ENCODE measurements at regions not wholly inside any gene's neighbourhood (a gene's known extent, or its start where the extent isn't known, plus 50 kb on each side); places are given as distances from the start of the nearest gene placed in this dataset.

- DNase-seq: no peak
- POLR2A ChIA-PET: no interaction called here
- Mint-ChIP-seq H3K4me3 (no peak overlapping the region), H3K4me1 (ENCODE audit: low read depth) (no peaks in the 10 kb centered on the region), H3K36me3 (ENCODE audit: low read depth) (no peaks in the 10 kb centered on the region), H3K27me3 (peaks cover 1% of the 10 kb centered on the region), H3K27ac (no peak overlapping the region), H3K9me3 (peaks cover 2% of the 10 kb centered on the region)
- CTCF ChIA-PET: no interaction called here
- ATAC-seq: no peak
- TF ChIP-seq, protein P1, sequence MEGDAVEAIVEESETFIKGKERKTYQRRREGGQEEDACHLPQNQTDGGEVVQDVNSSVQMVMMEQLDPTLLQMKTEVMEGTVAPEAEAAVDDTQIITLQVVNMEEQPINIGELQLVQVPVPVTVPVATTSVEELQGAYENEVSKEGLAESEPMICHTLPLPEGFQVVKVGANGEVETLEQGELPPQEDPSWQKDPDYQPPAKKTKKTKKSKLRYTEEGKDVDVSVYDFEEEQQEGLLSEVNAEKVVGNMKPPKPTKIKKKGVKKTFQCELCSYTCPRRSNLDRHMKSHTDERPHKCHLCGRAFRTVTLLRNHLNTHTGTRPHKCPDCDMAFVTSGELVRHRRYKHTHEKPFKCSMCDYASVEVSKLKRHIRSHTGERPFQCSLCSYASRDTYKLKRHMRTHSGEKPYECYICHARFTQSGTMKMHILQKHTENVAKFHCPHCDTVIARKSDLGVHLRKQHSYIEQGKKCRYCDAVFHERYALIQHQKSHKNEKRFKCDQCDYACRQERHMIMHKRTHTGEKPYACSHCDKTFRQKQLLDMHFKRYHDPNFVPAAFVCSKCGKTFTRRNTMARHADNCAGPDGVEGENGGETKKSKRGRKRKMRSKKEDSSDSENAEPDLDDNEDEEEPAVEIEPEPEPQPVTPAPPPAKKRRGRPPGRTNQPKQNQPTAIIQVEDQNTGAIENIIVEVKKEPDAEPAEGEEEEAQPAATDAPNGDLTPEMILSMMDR (IDR thresholded peaks at IDR 0.05): no peak
- intact Hi-C loops (cut with micrococcal nuclease): no loop called here
Measured at GRCh38 chr4:138449938-138450337, 207.8 kb upstream of the SLC7A11 start.

GRCh38 chr4:138448169-138448568 is 206.0 kb upstream of the SLC7A11 start:
- Mint-ChIP-seq H3K27me3 (peaks cover 1% of the 10 kb centered on the region), H3K27ac (no peak overlapping the region), H3K4me3 (no peak overlapping the region), H3K36me3 (ENCODE audit: low read depth) (no peaks in the 10 kb centered on the region), H3K4me1 (ENCODE audit: low read depth) (no peaks in the 10 kb centered on the region), H3K9me3 (peaks cover 3% of the 10 kb centered on the region)
- intact Hi-C loops (cut with micrococcal nuclease): no loop called here
- no peak for DNase-seq
- TF ChIP-seq, protein P1 (IDR thresholded peaks at IDR 0.05): no peak
- ATAC-seq: no peak
- ChIA-PET POLR2A (no interaction called here), CTCF (no interaction called here)

GRCh38 chr4:138446456-138446855 is 204.3 kb upstream of the SLC7A11 start:
- Mint-ChIP-seq H3K36me3 (ENCODE audit: low read depth) (no peaks in the 10 kb centered on the region), H3K27ac (no peak overlapping the region), H3K4me3 (no peak overlapping the region), H3K9me3 (peaks cover 4% of the 10 kb centered on the region), H3K4me1 (ENCODE audit: low read depth) (no peaks in the 10 kb centered on the region), H3K27me3 (peaks cover 1% of the 10 kb centered on the region)
- POLR2A ChIA-PET: no interaction called here
- CTCF ChIA-PET: no interaction called here
- ATAC-seq (no peak), DNase-seq (no peak)
- intact Hi-C loops (cut with micrococcal nuclease): no loop called here
- TF ChIP-seq, protein P1 (IDR thresholded peaks at IDR 0.05): no peak

GRCh38 chr4:138445098-138445497 is 202.9 kb upstream of the SLC7A11 start:
- Mint-ChIP-seq H3K27me3 (peaks cover 1% of the 10 kb centered on the region), H3K27ac (no peak overlapping the region), H3K36me3 (ENCODE audit: low read depth) (no peaks in the 10 kb centered on the region), H3K9me3 (peaks cover 6% of the 10 kb centered on the region), H3K4me1 (ENCODE audit: low read depth) (no peaks in the 10 kb centered on the region), H3K4me3 (no peak overlapping the region)
- DNase-seq: no peak
- intact Hi-C loops (cut with micrococcal nuclease): no loop called here
- ChIA-PET CTCF (no interaction called here), POLR2A (no interaction called here)
- TF ChIP-seq, protein P1 (IDR thresholded peaks at IDR 0.05): no peak
- no peak for ATAC-seq

GRCh38 chr4:138444260-138444659 is 202.1 kb upstream of the SLC7A11 start:
- Mint-ChIP-seq H3K27me3 (peaks cover 1% of the 10 kb centered on the region), H3K4me1 (ENCODE audit: low read depth) (no peaks in the 10 kb centered on the region), H3K27ac (no peak overlapping the region), H3K4me3 (no peak overlapping the region), H3K9me3 (peaks cover 6% of the 10 kb centered on the region), H3K36me3 (ENCODE audit: low read depth) (no peaks in the 10 kb centered on the region)
- ATAC-seq: no peak
- DNase-seq: no peak
- CTCF ChIA-PET: no interaction called here
- intact Hi-C loops (cut with micrococcal nuclease): no loop called here
- TF ChIP-seq, protein P1 (IDR thresholded peaks at IDR 0.05): no peak
- POLR2A ChIA-PET: no interaction called here
